Stimulated activated CD4-positive, alpha-beta T cell treated with anti-CD3 and anti-CD28 coated beads, Interleukin-4, amount 100 ng/mL, for 4 hours (primary cell): ENCODE measurements at regions not wholly inside any gene's neighbourhood (a gene's known extent, or its start where the extent isn't known, plus 50 kb on each side); places are given as distances from the start of the nearest gene placed in this dataset.

Experiments used
- DNase-seq, 2 experiments: peaks; one replicate each; pipeline ENCODE4 v3.0.0-alpha.2; 2020

DNA sequence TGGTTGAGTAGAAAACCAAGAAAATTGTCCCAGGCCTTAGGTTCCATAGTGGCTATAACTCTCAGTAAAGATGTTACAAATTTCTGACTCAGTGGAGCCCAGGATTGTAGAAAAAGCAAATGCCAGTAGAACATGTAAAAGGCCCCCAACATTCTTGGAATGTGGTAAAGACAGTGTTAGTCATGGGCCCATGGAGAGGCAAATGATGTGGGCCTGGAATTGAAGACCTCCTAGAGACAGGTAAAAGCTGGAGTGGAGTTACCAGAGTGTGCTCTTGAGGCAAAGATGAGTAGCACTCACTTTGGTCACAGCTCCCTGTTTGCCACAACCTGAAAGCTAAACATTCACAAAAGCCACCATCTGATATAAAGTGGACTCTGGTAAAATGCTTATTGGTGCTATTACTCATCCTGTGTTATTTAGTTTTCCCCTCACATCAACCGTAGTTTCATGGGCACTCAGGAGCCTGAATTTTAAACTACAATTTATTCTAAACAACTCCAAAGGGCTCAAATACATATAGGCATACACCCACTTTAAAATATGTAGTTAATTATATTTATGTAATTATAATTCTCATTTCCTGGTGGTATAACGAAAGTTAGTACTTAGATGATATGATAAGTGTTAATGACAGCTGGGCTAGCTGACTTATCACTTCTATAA, 359.6 kb upstream of the NECTIN3 start:
- DNase-seq: no peak

DNA sequence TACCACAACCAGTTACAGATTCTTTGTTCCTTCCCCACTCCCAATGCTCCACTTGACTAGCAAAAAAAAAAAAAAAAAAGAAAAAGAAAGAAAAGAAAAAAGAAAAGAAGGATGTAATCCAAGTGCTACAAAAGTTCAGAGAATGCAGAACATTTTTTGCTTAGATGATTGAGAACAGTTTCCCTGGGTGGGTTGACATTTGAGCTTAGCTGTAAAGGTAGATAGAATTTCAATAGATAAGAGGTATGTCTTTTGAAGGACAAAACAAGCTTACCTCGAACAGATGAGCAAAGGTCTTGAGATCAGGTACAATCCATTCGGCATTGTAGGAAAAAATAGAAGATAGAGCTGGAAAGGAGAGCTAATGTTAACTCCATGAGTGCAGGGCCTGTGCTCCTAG, 344.6 kb upstream of the NECTIN3 start:
- DNase-seq: no peak

DNA sequence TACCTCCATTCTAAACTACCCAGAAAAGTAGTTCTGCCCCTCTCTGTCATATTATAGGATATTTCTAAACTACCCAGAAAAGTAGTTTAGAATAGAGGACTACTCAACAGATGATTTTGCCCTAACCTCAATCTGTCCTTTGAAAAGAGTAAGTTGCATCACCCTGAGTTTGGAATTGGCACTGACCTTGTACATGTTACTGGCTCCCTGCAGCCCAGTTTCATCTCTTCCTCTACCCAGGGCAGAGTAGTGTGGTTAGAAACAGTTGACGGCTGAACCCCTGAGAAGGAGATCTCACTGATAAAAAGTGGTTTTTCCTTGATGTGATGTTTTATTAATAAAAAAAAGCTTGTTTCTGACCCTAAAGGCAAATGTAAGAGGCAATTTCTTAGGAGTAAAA, 340.5 kb upstream of the NECTIN3 start:
- no peak for DNase-seq

DNA sequence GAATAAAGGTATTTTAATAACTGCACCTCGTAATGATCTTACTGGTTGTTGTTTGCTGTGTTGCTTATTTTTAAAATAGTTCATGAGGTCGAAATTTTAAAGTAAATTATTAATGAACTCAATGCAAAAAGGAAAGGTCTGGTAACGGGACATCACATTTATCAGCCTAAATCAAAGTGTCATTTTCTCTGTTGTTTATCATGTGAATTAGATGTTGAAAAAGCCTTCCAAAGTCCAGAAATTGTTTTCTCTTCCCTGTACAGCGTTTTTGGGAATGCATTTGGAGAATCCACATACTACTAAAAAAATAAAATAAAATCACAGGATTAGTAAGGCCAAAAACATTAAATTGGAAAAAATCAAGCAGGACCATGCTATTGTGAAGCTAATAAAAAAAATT, 339.2 kb upstream of the NECTIN3 start:
- no peak for DNase-seq

DNA sequence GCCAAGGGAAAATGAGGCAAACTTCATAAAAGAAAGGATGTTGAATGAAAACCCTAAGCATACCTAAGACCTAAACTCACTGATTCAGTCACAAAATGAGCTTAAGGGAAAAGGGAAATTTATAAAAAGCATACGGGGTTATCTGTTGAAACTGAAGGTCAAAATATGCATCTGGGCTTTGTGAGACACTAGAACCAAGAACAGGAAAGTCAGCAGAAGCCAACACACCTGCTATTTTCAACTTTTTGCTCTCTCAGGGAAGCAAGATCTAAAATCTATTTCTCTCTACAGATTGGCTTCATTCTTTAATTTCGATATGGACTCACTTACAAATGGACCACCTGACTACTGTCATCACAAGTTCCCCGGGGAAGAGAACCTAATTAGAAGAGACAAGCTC, 338.6 kb upstream of the NECTIN3 start:
- DNase-seq: no peak

DNA sequence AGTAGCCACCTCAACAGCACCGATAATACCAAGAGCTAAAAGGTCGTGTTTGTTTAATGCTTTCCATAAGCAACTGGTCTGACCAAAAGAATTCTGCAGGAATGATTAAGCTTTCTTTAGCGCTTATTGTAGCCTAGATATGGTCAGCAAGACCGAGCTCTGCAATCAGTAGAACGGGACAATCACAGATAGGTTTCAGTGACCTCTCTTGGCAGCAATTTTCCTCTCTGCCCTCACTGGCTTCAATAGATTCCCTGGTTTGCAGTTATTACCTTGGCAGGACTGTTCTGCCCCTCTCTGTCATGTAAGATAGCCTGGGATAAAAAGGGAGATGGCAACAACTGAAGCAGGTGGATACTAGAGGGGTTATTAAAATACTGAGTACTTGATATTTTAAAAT, 337.1 kb upstream of the NECTIN3 start:
- no peak for DNase-seq

DNA sequence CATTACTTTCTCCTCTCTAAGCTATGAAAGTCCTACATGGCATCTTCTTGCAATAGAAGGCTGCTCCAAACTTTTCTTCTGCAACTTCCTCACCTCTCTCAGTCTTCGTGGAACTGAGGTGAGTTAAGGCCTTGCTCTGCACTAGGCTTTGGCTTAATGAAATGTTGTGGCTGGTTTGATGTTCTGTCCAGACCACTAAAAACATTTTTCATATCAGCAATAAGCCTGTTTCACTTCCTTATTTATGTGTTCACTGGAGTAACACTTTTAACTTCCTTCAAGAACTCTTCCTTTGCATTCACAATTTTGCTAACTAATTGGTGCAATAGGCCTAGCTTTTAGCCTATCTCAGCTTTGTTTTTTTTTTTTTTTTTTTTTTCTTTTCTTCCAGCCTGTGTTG, 335.3 kb upstream of the NECTIN3 start:
- no peak for DNase-seq

DNA sequence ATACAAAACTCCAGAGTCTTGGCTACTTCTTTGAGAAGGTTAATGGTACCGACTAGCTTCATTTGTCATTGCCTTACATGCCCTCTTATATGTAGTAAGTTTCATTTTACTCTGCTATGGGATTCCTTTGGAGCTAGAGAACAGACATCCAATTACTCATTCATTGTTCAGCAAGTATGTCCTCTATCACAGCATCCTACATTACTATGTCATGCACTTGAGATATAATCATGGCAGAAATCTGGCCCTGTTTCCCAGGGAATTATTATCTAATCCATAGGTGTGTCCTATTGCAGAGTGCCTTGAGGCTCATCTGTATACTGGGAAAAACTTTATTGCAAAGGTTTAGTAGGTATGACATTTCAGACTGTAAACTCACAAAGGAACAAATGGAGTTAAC, 333.1 kb upstream of the NECTIN3 start:
- DNase-seq: no peak

DNA sequence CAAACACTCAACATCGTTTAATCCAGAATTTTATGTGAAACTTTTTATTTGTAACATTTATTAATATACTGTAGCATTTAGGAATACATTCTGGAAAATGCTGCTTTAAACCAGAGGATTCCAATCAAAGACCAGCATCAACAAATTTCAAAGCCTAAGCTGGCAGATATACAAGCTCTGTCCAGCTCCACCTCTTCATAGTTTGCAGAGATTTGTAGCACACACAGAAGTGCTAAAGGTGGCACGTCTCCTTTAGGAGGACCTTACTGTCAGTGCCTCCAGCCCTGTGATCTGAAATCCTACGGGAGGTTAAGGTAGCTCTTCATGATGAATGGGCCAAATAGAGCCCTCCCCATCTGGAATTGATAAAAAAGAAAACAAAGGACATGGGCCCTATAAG, 329.7 kb upstream of the NECTIN3 start:
- no peak for DNase-seq

DNA sequence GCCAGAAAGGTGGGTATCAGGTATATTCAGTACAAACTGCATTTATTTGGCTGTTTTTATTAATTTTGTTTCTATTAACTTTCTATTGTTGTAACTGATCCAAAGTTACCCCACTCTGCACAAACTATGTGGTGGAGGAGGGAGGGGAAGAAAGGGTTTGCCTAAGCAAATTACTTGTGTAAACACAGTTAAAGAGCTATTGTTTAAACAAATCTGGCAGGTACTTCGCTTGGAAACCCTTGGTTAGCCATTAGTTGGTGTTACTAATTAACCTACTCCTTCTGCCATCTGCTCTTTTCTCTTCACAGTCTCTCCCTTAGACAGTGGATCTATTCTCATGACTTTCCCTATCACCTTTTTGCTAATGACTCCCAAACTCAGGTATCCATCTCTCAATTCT, 328.4 kb upstream of the NECTIN3 start:
- DNase-seq: no peak

DNA sequence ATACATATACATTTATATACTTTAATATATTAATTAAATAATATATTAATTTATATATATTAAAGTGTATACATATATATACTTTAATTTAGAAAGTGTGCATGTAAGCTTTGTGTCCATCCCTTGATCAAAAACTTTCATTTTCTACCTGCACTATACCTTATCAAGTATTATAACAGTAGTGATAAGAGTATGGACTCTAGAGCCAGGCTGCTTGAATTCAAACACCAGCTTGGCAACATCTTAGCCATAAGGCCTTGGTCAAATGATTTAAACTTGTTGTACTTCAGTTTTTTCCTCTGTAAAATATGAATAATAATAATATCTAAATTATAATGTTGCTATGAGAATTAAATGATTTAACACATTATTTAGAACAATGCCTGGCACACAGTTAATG, 327.6 kb upstream of the NECTIN3 start:
- no peak for DNase-seq

DNA sequence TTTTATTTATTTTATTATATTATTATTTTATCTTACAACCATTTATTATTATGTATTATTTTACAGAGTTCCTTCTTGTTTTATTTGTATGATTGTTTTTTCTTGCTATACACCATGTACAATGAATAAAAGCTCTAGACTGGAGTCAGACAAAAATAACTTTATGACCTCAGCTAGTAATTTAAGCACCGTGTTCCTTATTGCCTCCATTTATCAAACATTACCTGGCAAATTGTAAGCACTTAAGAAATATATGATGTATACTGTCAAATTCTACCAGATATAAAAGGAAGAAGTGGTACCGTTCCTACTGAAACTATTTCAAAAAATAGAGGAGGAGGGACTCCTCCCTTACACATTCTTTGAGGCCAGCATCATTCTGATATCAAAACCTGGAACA, 326.9 kb upstream of the NECTIN3 start:
- DNase-seq: no peak

DNA sequence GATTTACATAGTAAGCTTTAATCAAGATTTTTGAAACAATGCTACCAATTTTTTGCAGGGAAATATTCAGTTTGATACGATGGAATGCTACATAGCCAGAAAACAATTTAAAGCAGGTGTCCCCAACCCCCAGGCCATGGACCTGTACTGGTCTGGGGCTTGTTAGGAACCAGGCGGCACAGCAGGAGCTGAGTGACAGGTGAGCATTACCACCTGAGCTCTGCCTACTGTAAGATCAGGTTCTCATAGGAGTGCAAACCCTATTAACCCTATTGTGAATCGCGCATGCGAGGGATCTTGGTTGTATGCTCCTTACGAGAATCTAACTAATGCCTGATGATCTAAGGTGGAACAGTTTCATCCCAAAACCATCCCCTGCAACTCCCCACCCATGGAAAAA, 322.6 kb upstream of the NECTIN3 start:
- DNase-seq: no peak

DNA sequence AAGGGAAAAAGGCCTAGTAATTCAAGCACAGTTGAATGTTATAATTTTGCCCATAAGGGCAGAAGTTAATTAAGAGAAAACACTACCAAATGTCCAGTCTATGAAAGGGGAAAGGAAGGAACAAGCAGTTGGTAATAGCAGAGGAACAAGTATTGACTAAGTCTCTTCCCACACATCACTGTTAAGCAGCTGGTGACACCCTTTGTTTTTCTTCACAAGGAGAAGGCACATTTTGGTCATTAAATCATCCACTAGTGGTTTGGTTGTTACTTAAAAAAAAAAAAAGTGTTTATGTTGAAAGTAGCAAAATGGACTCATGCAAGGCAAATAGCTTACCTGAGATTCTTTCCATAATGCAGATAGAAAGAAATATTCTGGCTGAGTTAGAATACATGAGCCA, 321.4 kb upstream of the NECTIN3 start:
- no peak for DNase-seq

DNA sequence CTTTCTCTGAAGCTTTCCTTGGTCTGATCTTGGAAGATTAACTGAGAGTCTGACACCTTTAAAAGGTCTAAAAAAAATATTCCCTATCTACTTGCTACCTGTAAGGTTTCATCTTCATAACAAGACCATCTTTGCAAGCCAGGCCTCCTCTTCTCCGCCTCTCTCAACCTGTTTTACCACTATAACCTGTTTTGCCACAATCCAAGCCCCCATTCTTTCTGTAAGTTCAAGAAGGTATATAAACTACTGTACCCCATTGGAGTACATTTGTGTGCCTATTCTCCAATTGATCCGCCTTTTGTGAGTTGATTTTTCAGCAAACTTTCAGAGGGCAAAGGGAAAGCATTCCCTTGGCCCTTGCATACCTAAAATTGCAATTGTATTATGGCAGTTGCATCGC, 319.3 kb upstream of the NECTIN3 start:
- DNase-seq: no peak

DNA sequence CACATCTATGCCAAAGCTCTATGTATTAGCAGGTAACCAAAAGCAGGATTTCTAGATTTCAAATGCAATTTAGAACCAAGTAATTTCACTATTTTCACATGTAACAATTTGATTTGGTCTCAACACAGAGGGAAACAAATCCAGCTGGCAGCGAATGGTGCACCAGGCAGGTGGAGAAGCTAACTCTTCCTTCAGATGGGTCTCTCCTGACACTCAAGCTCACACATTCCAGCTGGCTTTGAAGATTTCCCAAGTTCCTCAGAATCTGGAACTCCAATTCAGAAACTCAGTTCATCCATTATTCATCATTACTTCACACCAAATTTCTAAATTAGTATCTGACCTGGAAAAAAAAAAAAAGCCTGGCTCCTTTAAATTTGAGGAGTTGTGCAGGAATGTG, 318.1 kb upstream of the NECTIN3 start:
- no peak for DNase-seq

DNA sequence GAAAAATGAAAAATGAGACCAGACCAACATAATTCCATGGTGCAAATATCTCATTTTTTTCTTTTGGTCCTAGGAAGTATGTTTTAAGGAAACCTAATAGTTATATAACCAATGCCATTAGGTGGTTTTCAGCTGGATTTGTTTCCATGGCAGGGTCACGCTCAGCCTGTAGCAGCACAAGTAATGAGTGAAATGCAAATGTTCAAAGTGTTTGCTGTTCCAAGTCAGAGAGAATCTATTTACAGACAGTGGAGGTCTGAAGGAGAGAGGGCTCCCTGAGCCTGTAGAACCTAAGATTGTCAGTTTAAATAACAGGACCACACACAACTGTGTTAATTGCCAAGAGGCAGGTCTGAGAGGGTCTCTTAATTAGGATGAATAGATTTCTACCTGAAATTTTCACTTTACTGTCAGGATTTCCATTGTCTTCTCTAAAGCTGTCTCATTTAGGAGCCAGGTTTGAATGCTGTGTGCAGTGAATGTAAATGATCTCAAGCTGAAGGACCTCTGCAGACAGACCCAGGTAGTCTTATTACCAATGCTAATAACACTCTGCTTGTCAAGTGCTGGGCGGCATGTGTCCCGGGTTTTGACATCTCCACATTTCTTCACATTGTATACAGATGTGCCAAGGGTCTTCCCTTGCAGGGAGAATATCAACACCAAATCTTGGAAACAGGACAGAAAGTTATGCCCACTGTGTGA, 317.3 kb upstream of the NECTIN3 start:
- no peak for DNase-seq

DNA sequence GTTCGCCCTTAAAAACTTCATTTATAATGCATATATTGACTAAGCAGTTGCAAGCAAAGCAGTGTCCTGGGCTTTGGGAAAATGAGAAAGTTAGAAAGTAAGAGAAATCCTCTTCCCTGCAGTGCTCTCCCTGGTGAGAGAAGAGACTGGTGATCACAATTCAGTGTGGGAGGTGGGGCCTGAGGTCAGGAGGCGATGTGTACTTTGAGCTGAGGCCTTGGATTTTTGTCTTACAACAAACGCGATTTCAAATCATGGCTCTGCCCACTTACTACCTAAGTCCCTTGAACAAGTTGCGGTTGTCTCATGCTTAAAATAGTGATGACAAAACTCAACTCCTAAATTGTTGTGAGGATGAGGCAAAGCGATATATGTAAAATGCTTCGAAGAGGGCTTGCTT, 316.3 kb upstream of the NECTIN3 start:
- no peak for DNase-seq

DNA sequence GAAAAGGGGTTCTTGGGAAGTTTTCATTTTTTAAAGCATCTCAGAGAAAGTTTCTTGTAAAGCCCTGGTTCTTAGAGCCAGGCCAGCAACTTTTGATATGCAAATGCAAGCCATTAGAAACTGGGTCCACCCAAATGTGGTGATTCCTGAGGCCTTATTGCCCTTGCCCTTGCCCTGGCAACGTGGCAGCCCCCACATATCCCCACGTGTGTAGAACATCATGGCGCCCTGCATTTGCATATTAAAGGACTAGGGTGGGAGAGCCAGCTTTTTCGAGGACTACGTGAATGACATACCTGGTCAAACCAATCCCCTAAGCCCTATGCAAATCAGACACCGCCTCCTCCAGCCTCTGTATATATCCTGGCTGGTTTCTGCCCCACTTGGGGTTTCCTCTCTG, 314.9 kb upstream of the NECTIN3 start:
- no peak for DNase-seq

DNA sequence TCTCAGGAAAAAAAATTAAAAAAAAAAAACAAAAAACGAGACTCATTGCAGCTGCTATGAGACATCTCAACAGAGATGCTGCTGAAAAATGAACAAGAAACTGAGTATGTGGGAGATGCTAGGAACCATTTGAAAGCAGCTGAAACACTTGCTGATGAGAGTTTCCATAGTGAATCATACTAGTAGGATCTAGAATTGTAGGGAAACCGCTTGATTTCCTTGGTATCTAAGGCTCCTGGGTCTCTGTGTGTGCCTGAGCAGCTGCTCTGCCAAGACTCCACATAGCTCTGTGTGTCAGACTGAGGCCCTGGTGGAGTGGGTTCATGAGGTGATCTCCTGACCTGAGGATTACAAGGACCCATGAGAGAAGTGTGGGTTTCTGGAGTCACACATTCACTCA, 313.4 kb upstream of the NECTIN3 start:
- no peak for DNase-seq

DNA sequence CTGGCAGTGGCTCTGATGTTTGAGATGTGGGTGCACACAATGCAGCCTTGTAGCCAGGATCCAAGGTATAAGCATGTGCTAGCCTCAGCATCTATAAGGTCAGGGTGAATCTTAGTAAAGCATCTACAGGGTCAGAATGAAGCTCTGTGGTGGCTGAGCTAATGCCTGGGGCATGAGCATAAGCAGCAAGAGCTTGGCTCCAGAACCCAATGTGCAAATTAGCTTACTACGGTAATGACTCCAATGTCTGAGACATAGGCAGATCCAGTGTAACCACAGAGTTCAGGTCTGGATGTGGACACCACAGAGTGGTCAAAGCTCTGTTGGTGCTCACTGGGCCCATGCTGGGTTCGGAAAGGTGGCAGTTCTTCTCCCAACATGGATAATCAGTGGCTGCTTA, 304.5 kb upstream of the NECTIN3 start:
- no peak for DNase-seq

DNA sequence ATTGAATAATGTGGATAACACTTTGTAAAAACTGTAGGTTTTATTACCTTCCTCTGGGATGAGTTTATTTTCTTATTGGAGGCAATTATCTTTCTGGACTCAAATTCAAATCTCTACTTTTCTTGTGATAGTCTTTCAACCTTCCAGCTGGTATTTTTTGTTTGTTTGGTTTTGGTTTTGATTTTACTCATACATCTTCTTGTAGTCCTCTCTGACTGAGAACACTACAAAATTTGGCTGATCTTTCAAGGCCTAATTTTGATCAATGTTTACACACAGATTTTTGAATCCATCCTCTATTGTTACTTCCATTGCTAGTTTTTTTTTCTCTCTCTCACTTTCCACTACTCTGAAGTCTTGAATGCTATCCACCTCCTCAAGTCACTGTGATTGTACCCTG, 303.8 kb upstream of the NECTIN3 start:
- no peak for DNase-seq

DNA sequence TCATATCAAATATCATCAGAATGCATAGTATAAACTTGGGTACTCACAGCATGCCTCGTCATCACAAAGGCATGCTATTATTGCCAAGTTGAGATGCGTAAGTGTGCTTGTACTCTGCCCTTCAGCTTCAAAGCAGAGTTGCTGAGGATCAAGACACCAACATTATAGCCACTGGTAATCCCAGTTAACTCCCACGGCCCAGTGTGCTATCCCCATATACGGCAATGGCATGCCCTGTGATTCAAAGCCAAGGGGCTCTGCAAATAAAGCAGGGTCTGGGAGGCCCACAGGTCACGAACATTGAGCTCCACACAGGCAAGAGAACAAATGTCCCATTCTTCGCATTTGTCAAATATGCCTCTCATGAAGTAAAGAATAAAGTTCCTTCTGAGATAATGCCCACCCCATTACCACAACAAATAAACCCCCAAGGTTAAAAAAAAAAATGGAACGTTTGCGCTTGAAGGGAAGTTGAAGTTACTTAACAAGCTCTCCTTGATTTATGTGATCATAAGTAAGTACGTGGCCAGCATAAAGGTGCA, 298.1 kb upstream of the NECTIN3 start:
- DNase-seq: no peak

DNA sequence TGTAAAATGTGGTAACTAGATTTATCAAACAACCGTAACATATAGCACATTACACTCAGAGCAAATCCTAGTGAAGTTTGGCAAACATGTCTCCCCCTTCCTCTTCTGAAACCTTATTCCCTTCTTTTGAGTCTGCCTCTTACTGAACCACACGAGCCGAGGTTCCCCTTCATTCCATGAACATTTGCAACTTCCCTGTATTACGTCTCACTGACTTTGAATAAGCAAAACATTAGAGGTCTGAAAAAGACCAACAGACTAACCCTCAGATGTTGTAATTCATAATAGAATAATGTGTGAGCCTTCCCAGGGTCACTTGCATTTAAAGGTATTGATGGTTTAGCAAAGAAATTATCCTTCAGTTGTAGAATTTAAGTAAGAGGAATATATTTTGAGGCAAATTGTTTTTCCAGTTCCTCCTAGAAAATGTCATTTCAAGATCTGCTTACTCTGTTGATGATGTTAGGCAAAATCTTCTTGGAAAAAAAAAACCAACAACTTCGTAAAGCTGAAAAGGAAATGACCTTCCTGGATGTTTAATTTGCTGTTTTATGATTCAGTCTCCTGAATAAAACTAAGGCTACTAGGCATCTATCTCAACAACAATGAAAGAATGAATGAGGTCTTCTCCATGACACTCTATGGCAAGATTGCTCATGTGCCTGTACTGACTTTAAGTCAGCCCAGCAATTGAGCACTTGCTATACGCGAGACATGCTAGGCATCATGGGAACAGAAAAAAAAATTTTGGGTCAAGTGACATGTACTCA, 296.9 kb upstream of the NECTIN3 start:
- no peak for DNase-seq
